Mesenchymal stem cell (in vitro differentiated cells and primary cell): ENCODE measurements at regions not wholly inside any gene's neighbourhood (a gene's known extent, or its start where the extent isn't known, plus 50 kb on each side); places are given as distances from the start of the nearest gene placed in this dataset.

Experiments
- DNase-seq: peaks from one replicate; pipeline ENCODE4 v3.0.0-alpha.2; 2013
- H2AFZ ChIP-seq: one replicate; pipeline ENCODE4 v1.6.1; 2013; ENCODE audit warnings: low read depth, mild to moderate bottlenecking, control low read depth, inconsistent platforms, low read length, moderate library complexity
- H2AK5ac ChIP-seq: 2 replicates; pipeline ENCODE4 v1.6.1; 2013; ENCODE audit warnings: low read length, moderate library complexity, mild to moderate bottlenecking, inconsistent platforms; ENCODE audit not compliant: severe bottlenecking
- H2BK120ac ChIP-seq: one replicate; pipeline ENCODE4 v1.6.1; 2013; ENCODE audit warnings: low read depth, mild to moderate bottlenecking, inconsistent platforms, low read length, moderate library complexity
- H2BK12ac ChIP-seq, 2 experiments: one replicate each; pipeline ENCODE4 v1.6.1; 2013; ENCODE audit warnings: inconsistent platforms in 2 of 2, low read length in 2 of 2, mild to moderate bottlenecking in 2 of 2, moderate library complexity in 2 of 2, control low read depth in 1 of 2
- H2BK15ac ChIP-seq: one replicate; pipeline ENCODE4 v1.6.1; 2013; ENCODE audit warnings: mild to moderate bottlenecking, low read depth, inconsistent platforms; ENCODE audit not compliant: poor library complexity, severe bottlenecking
- H2BK5ac ChIP-seq: 2 replicates; pipeline ENCODE4 v1.6.1; 2013; ENCODE audit warnings: low read depth, mild to moderate bottlenecking, low read length, control low read depth, inconsistent platforms; ENCODE audit not compliant: poor library complexity, severe bottlenecking
- H3K14ac ChIP-seq, 2 experiments: one replicate each; pipeline ENCODE4 v1.6.1; 2013; ENCODE audit warnings: inconsistent platforms in 2 of 2, low read length in 2 of 2, control low read depth in 1 of 2, mild to moderate bottlenecking in 1 of 2, moderate library complexity in 1 of 2
- H3K18ac ChIP-seq, 2 experiments: one replicate each; pipeline ENCODE4 v1.6.1; 2013; ENCODE audit warnings: inconsistent platforms in 2 of 2, low read length in 2 of 2, control low read depth in 1 of 2, low read depth in 1 of 2, mild to moderate bottlenecking in 1 of 2
- H3K23ac ChIP-seq, 2 experiments: one replicate each; pipeline ENCODE4 v1.6.1; 2013; ENCODE audit warnings: inconsistent platforms in 2 of 2, low read length in 2 of 2, mild to moderate bottlenecking in 2 of 2, moderate library complexity in 2 of 2, control low read depth in 1 of 2
- H3K27ac ChIP-seq: 2 replicates; pipeline ENCODE4 v1.5.1; 2013; ENCODE audit warnings: mild to moderate bottlenecking, moderate library complexity, low read length, control low read depth, inconsistent platforms; ENCODE audit not compliant: poor library complexity, severe bottlenecking
- H3K27me3 ChIP-seq, 2 experiments: 2 replicates each; pipeline versions ENCODE4 v1.6.1 to v1.7.0; 2013; ENCODE audit warnings: low read length in 2 of 2, mild to moderate bottlenecking in 2 of 2, moderate library complexity in 2 of 2, control low read depth in 1 of 2, inconsistent platforms in 1 of 2; ENCODE audit not compliant: control insufficient read depth in 1 of 2, insufficient read depth in 1 of 2
- H3K36me3 ChIP-seq, 2 experiments: 2 replicates each; pipeline versions ENCODE4 v1.6.1 to v1.7.0; 2013; ENCODE audit warnings: low read length in 2 of 2, control low read depth in 1 of 2, inconsistent platforms in 1 of 2, low read depth in 1 of 2, mild to moderate bottlenecking in 1 of 2; ENCODE audit not compliant: insufficient read depth in 2 of 2, control insufficient read depth in 1 of 2
- H3K4ac ChIP-seq, 2 experiments: one replicate each; pipeline ENCODE4 v1.6.1; 2013; ENCODE audit warnings: inconsistent platforms in 2 of 2, low read length in 2 of 2, mild to moderate bottlenecking in 2 of 2, moderate library complexity in 2 of 2, control low read depth in 1 of 2, low read depth in 1 of 2
- H3K4me1 ChIP-seq: 2 replicates; pipeline ENCODE4 v1.6.1; 2013; ENCODE audit warnings: low read depth, low read length, control low read depth; ENCODE audit not compliant: control insufficient read depth, insufficient read depth
- H3K4me2 ChIP-seq: 2 replicates; pipeline ENCODE4 v1.6.1; 2013; ENCODE audit warnings: low read length, mild to moderate bottlenecking, inconsistent platforms; ENCODE audit not compliant: poor library complexity, severe bottlenecking
- H3K4me3 ChIP-seq, 2 experiments: 2 replicates each; pipeline versions ENCODE4 v1.5.1 to v1.7.0; 2013; ENCODE audit warnings: low read length in 2 of 2, mild to moderate bottlenecking in 2 of 2, control low read depth in 1 of 2, low read depth in 1 of 2; ENCODE audit not compliant: insufficient read depth in 1 of 2
- H3K79me1 ChIP-seq: replicated peaks from 2 replicates; pipeline ENCODE4 v1.6.1; 2013; ENCODE audit warnings: mild to moderate bottlenecking, control low read depth, low read length, inconsistent platforms; ENCODE audit not compliant: poor library complexity, severe bottlenecking
- H3K9ac ChIP-seq: 2 replicates; pipeline ENCODE4 v1.7.0; 2013; ENCODE audit warnings: mild to moderate bottlenecking, low read length, moderate library complexity
- H3K9me3 ChIP-seq: 2 replicates; pipeline ENCODE4 v1.7.0; 2013; ENCODE audit warnings: mild to moderate bottlenecking, low read length; ENCODE audit not compliant: control insufficient read depth
- H4K8ac ChIP-seq: one replicate; pipeline ENCODE4 v1.6.1; 2013; ENCODE audit warnings: inconsistent platforms, mild to moderate bottlenecking, low read length, moderate library complexity
- H4K91ac ChIP-seq: one replicate; pipeline ENCODE4 v1.6.1; 2013; ENCODE audit warnings: mild to moderate bottlenecking, low read length, inconsistent platforms
- WGBS: methylation state at CpG from one replicate; pipeline ENCODE4 v1.1.7; 2013; ENCODE audit warnings: mixed read lengths; 5-methylcytosine and 5-hydroxymethylcytosine counted together

- Histone ChIP-seq H2AFZ (no peak overlapping the region), H3K9ac (no peak overlapping the region), H3K9me3 (peaks cover 4% of the 10 kb centered on the region), H3K14ac (no peak overlapping the region), H3K27ac (no peak overlapping the region), H3K23ac (no peak overlapping the region), H3K4me2 (no peak overlapping the region), H3K4ac (no peak overlapping the region), H3K79me1 (no peaks in the 10 kb centered on the region), H2BK15ac (no peak overlapping the region), H4K8ac (no peak overlapping the region), H2BK120ac (no peak overlapping the region), H3K27me3 (no peaks in the 10 kb centered on the region), H3K36me3 (no peaks in the 10 kb centered on the region), H4K91ac (no peak overlapping the region), H3K4me3 (no peak overlapping the region), H3K18ac (no peak overlapping the region), H2BK5ac (no peak overlapping the region), H3K4me1 (no peaks in the 10 kb centered on the region), H2BK12ac (no peak overlapping the region), H2AK5ac (no peak overlapping the region)
- 72% methylated on average over 2 of the region's 2 CpGs for WGBS
- no peak for DNase-seq
Measured at GRCh38 chrX:35017284-35017683, 74.7 kb downstream of the FAM47B start.

GRCh38 chrX:35023683-35024082 lies 81.1 kb downstream of the FAM47B start:
- no peaks in the 10 kb centered on the region for H3K36me3 ChIP-seq
- no peak overlapping the region for H3K4me2 ChIP-seq
- H3K9me3 ChIP-seq: no peaks in the 10 kb centered on the region
- no peak overlapping the region for H3K4ac ChIP-seq
- no peak overlapping the region for H3K9ac ChIP-seq
- H3K27me3 ChIP-seq: peaks cover 0 to 5% of the 10 kb centered on the region in 2 experiments
- H3K4me1 ChIP-seq: no peaks in the 10 kb centered on the region
- H2AFZ ChIP-seq: no peak overlapping the region
- H4K91ac ChIP-seq: no peak overlapping the region
- H3K4me3 ChIP-seq: no peak overlapping the region
- H3K14ac ChIP-seq: no peak overlapping the region
- H3K23ac ChIP-seq: no peak overlapping the region
- H3K18ac ChIP-seq: no peak overlapping the region
- H2BK12ac ChIP-seq: no peak overlapping the region
- H2BK5ac ChIP-seq: no peak overlapping the region
- no peak overlapping the region for H2BK120ac ChIP-seq
- H4K8ac ChIP-seq: no peak overlapping the region
- H3K79me1 ChIP-seq: no peaks in the 10 kb centered on the region
- H3K27ac ChIP-seq: no peak overlapping the region
- no peak overlapping the region for H2AK5ac ChIP-seq
- DNase-seq: no peak
- H2BK15ac ChIP-seq: no peak overlapping the region

GRCh38 chrX:35025820-35026219 lies 83.2 kb downstream of the FAM47B start:
- H3K4me2 ChIP-seq: no peak overlapping the region
- no peaks in the 10 kb centered on the region for H3K79me1 ChIP-seq
- no peaks in the 10 kb centered on the region for H3K9me3 ChIP-seq
- H2BK120ac ChIP-seq: no peak overlapping the region
- no peak for DNase-seq
- no peak overlapping the region for H3K4ac ChIP-seq
- H3K14ac ChIP-seq: no peak overlapping the region
- H4K8ac ChIP-seq: no peak overlapping the region
- 63% methylated on average over 1 of the region's 2 CpGs for WGBS
- H3K4me1 ChIP-seq: no peaks in the 10 kb centered on the region
- H2BK15ac ChIP-seq: no peak overlapping the region
- H4K91ac ChIP-seq: no peak overlapping the region
- H3K27me3 ChIP-seq: peaks cover 0 to 5% of the 10 kb centered on the region in 2 experiments
- no peak overlapping the region for H3K23ac ChIP-seq
- H2BK12ac ChIP-seq: no peak overlapping the region
- no peak overlapping the region for H3K18ac ChIP-seq
- no peak overlapping the region for H3K27ac ChIP-seq
- H3K4me3 ChIP-seq: no peak overlapping the region
- H3K36me3 ChIP-seq: no peaks in the 10 kb centered on the region
- H2AFZ ChIP-seq: no peak overlapping the region
- H3K9ac ChIP-seq: no peak overlapping the region
- no peak overlapping the region for H2AK5ac ChIP-seq
- H2BK5ac ChIP-seq: no peak overlapping the region

- Histone ChIP-seq H3K4ac (no peak overlapping the region), H3K23ac (no peak overlapping the region), H3K4me3 (no peak overlapping the region), H3K4me1 (no peaks in the 10 kb centered on the region), H3K27me3 (no peaks in the 10 kb centered on the region), H4K8ac (no peak overlapping the region), H2AFZ (no peak overlapping the region), H3K79me1 (no peaks in the 10 kb centered on the region), H2AK5ac (no peak overlapping the region), H2BK5ac (no peak overlapping the region), H3K14ac (no peak overlapping the region), H3K4me2 (no peak overlapping the region), H2BK120ac (no peak overlapping the region), H2BK15ac (no peak overlapping the region), H3K27ac (no peak overlapping the region), H3K9me3 (peaks cover 14% of the 10 kb centered on the region), H2BK12ac (no peak overlapping the region), H4K91ac (no peak overlapping the region), H3K18ac (no peak overlapping the region), H3K36me3 (no peaks in the 10 kb centered on the region), H3K9ac (no peak overlapping the region)
- WGBS: 0% methylated on average over 1 of the region's 1 CpG
- DNase-seq: peak; percentile 30
Measured at GRCh38 chrX:35040871-35041270, 98.3 kb downstream of the FAM47B start.
